22Rv1 (cell line): ENCODE measurements at regions not wholly inside any gene's neighbourhood (a gene's known extent, or its start where the extent isn't known, plus 50 kb on each side); places are given as distances from the start of the nearest gene placed in this dataset.

Experiments
- H3K27ac ChIP-seq: fragments of 450-650 bp; 2 replicates; pipeline ENCODE4 v1.5.1; 2017
- CTCF ChIP-seq: fragments of 450-650 bp; IDR thresholded peaks from 2 replicates; pipeline ENCODE4 v1.5.1; 2017; ENCODE audit warnings: mild to moderate bottlenecking
- ZFX ChIP-seq: fragments of 450-650 bp; IDR thresholded peaks from 2 replicates; pipeline ENCODE4 v1.6.1; 2017; ENCODE audit warnings: antibody characterized with exemption, borderline replicate concordance

DNA sequence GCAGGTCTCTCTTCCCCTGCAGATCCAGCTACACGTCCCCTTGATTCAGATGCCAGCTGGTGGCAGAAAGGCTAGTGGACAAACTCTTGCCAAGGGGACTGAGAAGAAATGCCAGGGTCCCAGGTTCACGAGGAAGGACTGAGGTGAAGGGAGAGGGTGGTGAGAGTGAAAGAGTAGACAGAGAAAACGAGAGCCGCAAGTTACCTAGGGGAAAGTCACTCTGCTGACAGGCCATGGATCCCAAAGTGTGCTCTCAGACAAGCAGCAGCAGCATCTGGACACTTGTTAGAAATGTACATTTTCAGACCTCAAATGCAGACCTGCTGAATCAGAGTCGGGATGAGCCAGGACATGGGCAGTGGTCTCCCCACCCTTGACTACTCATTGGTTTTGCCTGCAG, 192.3 kb downstream of the FGFR2 start:
- H3K27ac ChIP-seq: no peak overlapping the region
- TF ChIP-seq CTCF (no peak), ZFX (no peak)

GRCh38 chr10:121406823-121407545, 191.3 kb downstream of the FGFR2 start:
- no peak overlapping the region for H3K27ac ChIP-seq
- TF ChIP-seq CTCF (no peak), ZFX (no peak)

GRCh38 chr10:121409466-121410104, 188.7 kb downstream of the FGFR2 start:
- TF ChIP-seq CTCF (no peak), ZFX (no peak)
- H3K27ac ChIP-seq: no peak overlapping the region

DNA sequence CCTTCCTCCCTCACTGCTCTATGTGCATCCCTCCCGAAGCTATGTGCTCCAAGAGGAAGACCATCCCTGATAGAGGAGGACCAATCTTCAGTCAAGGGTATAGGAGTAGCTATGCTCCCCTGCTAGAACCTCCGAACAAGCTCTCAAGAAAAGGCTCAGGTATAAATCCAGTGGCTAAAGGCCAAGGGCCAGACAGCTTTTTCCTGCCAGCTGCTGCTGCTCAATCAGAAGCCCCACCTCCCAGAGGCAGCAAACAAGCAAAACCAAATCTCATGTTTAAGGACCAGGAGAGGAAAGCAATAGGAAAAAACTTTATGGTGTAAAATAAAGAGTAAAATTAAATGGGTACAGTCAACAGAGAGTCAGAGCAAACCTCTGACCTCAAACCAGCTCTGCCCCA, 187.2 kb downstream of the FGFR2 start:
- no peak overlapping the region for H3K27ac ChIP-seq
- no peak for TF ChIP-seq ZFX

DNA sequence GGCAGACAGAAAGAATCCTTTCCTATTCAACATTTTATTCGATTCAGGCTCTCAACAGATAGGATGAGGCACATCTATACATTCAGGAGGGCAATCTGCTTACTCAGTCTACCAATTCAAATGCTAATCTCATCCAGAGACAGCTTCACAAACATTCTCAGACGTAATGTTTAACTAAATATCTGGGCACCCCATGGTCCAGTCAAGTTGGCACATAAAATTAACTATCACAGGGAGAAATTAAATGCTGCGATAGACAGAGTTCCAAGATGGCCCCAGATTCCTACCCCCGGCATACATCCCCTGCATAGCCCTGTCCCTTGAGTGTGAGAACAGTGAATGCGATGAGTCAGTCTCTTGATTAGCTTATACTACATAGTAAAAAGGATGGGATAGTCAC, 184.3 kb downstream of the FGFR2 start:
- H3K27ac ChIP-seq: no peak overlapping the region
- TF ChIP-seq ZFX (no peak), CTCF (no peak)

GRCh38 chr10:121414366-121415062, 183.7 kb downstream of the FGFR2 start:
- TF ChIP-seq ZFX (no peak), CTCF (no peak)
- H3K27ac ChIP-seq: no peak overlapping the region

- TF ChIP-seq ZFX (no peak), CTCF (no peak)
- no peak overlapping the region for H3K27ac ChIP-seq
Observed at GRCh38 chr10:121415063-121415399, 183.2 kb downstream of the FGFR2 start.

GRCh38 chr10:121416071-121416470, 182.2 kb downstream of the FGFR2 start:
- TF ChIP-seq CTCF (no peak), ZFX (no peak)
- no peak overlapping the region for H3K27ac ChIP-seq
